ENCODE measurements at regions not wholly inside any gene's neighbourhood (a gene's known extent, or its start where the extent isn't known, plus 50 kb on each side); places are given as distances from the start of the nearest gene placed in this dataset.

DNA sequence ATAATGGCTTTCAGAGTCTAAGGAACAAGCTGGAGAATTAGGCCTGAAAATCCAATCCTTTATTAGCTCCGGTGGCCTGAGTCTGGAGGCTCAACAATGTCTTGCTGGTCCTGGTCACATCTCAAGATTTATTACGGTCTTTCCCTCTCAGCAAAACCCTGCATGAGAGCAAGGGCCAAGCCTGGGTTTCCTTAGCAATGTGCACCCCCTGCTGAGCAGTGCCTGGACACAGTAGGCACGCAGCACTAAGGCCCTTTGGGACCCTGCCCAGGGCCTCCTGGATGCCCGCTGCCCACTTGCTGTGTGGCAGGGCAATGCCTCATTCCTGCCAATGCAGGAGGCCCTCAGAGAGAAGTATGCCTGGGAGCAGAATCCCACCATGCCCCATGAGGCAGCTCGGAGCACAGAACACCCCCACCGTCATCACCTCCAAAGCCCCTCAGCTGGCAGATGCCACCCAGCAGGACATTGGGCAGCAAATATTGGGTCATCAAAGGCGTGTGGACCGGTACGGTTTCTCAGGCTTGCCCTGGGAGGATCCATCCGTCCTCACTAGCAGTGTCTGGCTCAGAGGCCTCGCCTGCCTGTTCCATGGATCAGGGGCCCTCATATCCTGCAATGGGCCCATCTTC lies 156.4 kb downstream of the OAT start:
- TF ChIP-seq YY1 (tag by site-specific recombination; IDR thresholded peaks at IDR 0.05), result no peak
- TF ChIP-seq, protein P1, sequence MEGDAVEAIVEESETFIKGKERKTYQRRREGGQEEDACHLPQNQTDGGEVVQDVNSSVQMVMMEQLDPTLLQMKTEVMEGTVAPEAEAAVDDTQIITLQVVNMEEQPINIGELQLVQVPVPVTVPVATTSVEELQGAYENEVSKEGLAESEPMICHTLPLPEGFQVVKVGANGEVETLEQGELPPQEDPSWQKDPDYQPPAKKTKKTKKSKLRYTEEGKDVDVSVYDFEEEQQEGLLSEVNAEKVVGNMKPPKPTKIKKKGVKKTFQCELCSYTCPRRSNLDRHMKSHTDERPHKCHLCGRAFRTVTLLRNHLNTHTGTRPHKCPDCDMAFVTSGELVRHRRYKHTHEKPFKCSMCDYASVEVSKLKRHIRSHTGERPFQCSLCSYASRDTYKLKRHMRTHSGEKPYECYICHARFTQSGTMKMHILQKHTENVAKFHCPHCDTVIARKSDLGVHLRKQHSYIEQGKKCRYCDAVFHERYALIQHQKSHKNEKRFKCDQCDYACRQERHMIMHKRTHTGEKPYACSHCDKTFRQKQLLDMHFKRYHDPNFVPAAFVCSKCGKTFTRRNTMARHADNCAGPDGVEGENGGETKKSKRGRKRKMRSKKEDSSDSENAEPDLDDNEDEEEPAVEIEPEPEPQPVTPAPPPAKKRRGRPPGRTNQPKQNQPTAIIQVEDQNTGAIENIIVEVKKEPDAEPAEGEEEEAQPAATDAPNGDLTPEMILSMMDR (tag by site-specific recombination; IDR thresholded peaks at IDR 0.05), result no peak
- TF ChIP-seq ZNF768 (tag by site-specific recombination; IDR thresholded peaks at IDR 0.05), result no peak
- TF ChIP-seq, protein P2, sequence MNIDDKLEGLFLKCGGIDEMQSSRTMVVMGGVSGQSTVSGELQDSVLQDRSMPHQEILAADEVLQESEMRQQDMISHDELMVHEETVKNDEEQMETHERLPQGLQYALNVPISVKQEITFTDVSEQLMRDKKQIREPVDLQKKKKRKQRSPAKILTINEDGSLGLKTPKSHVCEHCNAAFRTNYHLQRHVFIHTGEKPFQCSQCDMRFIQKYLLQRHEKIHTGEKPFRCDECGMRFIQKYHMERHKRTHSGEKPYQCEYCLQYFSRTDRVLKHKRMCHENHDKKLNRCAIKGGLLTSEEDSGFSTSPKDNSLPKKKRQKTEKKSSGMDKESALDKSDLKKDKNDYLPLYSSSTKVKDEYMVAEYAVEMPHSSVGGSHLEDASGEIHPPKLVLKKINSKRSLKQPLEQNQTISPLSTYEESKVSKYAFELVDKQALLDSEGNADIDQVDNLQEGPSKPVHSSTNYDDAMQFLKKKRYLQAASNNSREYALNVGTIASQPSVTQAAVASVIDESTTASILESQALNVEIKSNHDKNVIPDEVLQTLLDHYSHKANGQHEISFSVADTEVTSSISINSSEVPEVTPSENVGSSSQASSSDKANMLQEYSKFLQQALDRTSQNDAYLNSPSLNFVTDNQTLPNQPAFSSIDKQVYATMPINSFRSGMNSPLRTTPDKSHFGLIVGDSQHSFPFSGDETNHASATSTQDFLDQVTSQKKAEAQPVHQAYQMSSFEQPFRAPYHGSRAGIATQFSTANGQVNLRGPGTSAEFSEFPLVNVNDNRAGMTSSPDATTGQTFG (tag by site-specific recombination; IDR thresholded peaks at IDR 0.05; ENCODE audit: borderline replicate concordance), result no peak
- TF ChIP-seq ZNF366 (tag by site-specific recombination; conservative IDR thresholded peaks at IDR 0.05), result no peak
- TF ChIP-seq, protein P3, sequence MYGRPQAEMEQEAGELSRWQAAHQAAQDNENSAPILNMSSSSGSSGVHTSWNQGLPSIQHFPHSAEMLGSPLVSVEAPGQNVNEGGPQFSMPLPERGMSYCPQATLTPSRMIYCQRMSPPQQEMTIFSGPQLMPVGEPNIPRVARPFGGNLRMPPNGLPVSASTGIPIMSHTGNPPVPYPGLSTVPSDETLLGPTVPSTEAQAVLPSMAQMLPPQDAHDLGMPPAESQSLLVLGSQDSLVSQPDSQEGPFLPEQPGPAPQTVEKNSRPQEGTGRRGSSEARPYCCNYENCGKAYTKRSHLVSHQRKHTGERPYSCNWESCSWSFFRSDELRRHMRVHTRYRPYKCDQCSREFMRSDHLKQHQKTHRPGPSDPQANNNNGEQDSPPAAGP (tag by site-specific recombination; IDR thresholded peaks at IDR 0.05), result no peak
- no peak for TF ChIP-seq ZNF585B (tag by site-specific recombination; IDR thresholded peaks at IDR 0.05)
- no peak for TF ChIP-seq ZNF350 (tag by site-specific recombination; IDR thresholded peaks at IDR 0.05)
- TF ChIP-seq ZNF530 (tag by site-specific recombination; IDR thresholded peaks at IDR 0.05; ENCODE audit: low read depth), result no peak
- TF ChIP-seq, protein P4, sequence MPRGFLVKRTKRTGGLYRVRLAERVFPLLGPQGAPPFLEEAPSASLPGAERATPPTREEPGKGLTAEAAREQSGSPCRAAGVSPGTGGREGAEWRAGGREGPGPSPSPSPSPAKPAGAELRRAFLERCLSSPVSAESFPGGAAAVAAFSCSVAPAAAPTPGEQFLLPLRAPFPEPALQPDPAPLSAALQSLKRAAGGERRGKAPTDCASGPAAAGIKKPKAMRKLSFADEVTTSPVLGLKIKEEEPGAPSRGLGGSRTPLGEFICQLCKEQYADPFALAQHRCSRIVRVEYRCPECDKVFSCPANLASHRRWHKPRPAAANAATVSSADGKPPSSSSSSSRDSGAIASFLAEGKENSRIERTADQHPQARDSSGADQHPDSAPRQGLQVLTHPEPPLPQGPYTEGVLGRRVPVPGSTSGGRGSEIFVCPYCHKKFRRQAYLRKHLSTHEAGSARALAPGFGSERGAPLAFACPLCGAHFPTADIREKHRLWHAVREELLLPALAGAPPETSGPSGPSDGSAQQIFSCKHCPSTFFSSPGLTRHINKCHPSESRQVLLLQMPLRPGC (tag by site-specific recombination; IDR thresholded peaks at IDR 0.05), result no peak
- no peak for TF ChIP-seq ZNF658 (tag by site-specific recombination; IDR thresholded peaks at IDR 0.05)
- TF ChIP-seq ZNF2 (tag by site-specific recombination; IDR thresholded peaks at IDR 0.05), result no peak
- TF ChIP-seq, protein P5, sequence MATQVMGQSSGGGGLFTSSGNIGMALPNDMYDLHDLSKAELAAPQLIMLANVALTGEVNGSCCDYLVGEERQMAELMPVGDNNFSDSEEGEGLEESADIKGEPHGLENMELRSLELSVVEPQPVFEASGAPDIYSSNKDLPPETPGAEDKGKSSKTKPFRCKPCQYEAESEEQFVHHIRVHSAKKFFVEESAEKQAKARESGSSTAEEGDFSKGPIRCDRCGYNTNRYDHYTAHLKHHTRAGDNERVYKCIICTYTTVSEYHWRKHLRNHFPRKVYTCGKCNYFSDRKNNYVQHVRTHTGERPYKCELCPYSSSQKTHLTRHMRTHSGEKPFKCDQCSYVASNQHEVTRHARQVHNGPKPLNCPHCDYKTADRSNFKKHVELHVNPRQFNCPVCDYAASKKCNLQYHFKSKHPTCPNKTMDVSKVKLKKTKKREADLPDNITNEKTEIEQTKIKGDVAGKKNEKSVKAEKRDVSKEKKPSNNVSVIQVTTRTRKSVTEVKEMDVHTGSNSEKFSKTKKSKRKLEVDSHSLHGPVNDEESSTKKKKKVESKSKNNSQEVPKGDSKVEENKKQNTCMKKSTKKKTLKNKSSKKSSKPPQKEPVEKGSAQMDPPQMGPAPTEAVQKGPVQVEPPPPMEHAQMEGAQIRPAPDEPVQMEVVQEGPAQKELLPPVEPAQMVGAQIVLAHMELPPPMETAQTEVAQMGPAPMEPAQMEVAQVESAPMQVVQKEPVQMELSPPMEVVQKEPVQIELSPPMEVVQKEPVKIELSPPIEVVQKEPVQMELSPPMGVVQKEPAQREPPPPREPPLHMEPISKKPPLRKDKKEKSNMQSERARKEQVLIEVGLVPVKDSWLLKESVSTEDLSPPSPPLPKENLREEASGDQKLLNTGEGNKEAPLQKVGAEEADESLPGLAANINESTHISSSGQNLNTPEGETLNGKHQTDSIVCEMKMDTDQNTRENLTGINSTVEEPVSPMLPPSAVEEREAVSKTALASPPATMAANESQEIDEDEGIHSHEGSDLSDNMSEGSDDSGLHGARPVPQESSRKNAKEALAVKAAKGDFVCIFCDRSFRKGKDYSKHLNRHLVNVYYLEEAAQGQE (tag by site-specific recombination; IDR thresholded peaks at IDR 0.05), result no peak
- TF ChIP-seq ZNF211 (tag by site-specific recombination; IDR thresholded peaks at IDR 0.05; ENCODE audit: low read depth), result no peak

Measured in HEK293 (cell line).